ENCODE measurements at regions not wholly inside any gene's neighbourhood (a gene's known extent, or its start where the extent isn't known, plus 50 kb on each side); places are given as distances from the start of the nearest gene placed in this dataset.

DNA sequence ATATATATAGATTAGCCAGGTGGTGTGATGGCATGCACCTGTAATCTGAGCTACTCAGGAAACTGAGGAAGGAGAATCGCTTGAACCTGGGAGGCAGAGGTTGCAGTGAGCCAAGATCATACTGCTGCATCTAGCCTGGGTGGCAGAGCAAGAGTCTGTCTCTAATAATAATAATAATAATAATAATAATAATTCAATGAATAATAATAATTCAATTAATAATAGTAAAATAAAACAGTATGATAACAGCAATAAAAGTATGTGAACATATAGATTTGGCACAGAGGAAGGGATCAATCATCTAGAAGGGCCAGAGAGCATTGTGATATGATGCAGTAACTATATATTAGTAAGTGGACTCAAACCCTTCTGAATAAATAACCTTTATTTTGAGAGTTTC lies 314.5 kb upstream of the COL8A1 start:
- TF ChIP-seq POLR2AphosphoS5 (IDR thresholded peaks at IDR 0.05; ENCODE audit: low read length) (no peak), POLR2A (IDR thresholded peaks at IDR 0.05; ENCODE audit: low read depth, low read length) (no peak), CTCF (IDR thresholded peaks at IDR 0.05 in 2 of 3, conservative IDR thresholded peaks at IDR 0.05 in 1 of 3; ENCODE audit: control insufficient read depth in 2 of 3, extremely low read depth in 1 of 3, insufficient read depth in 1 of 3, low read depth in 3 of 3, low read length in 3 of 3) (no peak), EP300 (IDR thresholded peaks at IDR 0.05; ENCODE audit: borderline replicate concordance in 1 of 2, control insufficient read depth in 1 of 2, low read depth in 2 of 2, low read length in 2 of 2) (no peak), JUND (IDR thresholded peaks at IDR 0.05; ENCODE audit: low read depth, low read length) (no peak), RFX5 (IDR thresholded peaks at IDR 0.05; ENCODE audit: low read depth, low read length) (no peak), CHD1 (IDR thresholded peaks at IDR 0.05; ENCODE audit: low read depth, low read length) (no peak), CBFB (IDR thresholded peaks at IDR 0.05; ENCODE audit: low read depth) (no peak), EZH2 (IDR thresholded peaks at IDR 0.05; ENCODE audit: borderline replicate concordance, control insufficient read depth, low read depth, low read length) (no peak), SIX5 (IDR thresholded peaks at IDR 0.05; ENCODE audit: low read depth, low read length, severe bottlenecking) (no peak), HDGF (IDR thresholded peaks at IDR 0.05) (no peak), STAT1 (conservative IDR thresholded peaks at IDR 0.05) (no peak)
- TF ChIP-seq, protein P1, sequence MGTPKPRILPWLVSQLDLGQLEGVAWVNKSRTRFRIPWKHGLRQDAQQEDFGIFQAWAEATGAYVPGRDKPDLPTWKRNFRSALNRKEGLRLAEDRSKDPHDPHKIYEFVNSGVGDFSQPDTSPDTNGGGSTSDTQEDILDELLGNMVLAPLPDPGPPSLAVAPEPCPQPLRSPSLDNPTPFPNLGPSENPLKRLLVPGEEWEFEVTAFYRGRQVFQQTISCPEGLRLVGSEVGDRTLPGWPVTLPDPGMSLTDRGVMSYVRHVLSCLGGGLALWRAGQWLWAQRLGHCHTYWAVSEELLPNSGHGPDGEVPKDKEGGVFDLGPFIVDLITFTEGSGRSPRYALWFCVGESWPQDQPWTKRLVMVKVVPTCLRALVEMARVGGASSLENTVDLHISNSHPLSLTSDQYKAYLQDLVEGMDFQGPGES (IDR thresholded peaks at IDR 0.05) = no peak
- TF ChIP-seq, protein P2, sequence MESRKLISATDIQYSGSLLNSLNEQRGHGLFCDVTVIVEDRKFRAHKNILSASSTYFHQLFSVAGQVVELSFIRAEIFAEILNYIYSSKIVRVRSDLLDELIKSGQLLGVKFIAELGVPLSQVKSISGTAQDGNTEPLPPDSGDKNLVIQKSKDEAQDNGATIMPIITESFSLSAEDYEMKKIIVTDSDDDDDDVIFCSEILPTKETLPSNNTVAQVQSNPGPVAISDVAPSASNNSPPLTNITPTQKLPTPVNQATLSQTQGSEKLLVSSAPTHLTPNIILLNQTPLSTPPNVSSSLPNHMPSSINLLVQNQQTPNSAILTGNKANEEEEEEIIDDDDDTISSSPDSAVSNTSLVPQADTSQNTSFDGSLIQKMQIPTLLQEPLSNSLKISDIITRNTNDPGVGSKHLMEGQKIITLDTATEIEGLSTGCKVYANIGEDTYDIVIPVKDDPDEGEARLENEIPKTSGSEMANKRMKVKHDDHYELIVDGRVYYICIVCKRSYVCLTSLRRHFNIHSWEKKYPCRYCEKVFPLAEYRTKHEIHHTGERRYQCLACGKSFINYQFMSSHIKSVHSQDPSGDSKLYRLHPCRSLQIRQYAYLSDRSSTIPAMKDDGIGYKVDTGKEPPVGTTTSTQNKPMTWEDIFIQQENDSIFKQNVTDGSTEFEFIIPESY (IDR thresholded peaks at IDR 0.05) = no peak
